ENCODE measurements at regions not wholly inside any gene's neighbourhood (a gene's known extent, or its start where the extent isn't known, plus 50 kb on each side); places are given as distances from the start of the nearest gene placed in this dataset.
A peak's percentile ranks its signal among the peaks of the same experiment; 100 is the strongest.
"Not testable (repeated sequence)": the region's sequence is repeated elsewhere in the genome, so short reads cannot be mapped to it uniquely, and the experiment has no call there.

DNA sequence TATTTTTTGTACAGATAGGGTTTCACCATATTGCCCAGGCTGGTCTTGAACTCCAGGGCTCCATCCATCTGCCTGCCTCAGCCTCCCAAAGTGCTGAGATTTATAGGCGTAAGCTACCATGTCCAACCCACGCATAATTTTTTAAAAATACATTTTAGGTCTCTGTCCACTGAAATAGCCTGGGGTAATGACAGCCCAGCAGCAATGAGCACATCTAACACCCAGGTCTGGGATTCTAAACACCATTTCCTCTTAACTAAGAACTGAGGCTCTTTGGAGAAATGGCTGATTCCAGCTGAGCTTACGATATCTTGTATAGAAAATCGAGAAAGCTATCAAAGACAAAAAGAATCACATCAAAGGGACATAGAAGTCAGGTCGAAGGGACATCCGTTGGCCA lies 245.3 kb downstream of the PARN start:
- H3K27ac Mint-ChIP-seq, result no peak overlapping the region
- H3K9me3 Mint-ChIP-seq, result no peaks in the 10 kb centered on the region
- no peak overlapping the region for H3K4me3 Mint-ChIP-seq
- no peaks in the 10 kb centered on the region for H3K27me3 Mint-ChIP-seq
- DNase-seq, result no peak
- ATAC-seq, result no peak
- H3K4me1 Mint-ChIP-seq, result no peaks in the 10 kb centered on the region

DNA sequence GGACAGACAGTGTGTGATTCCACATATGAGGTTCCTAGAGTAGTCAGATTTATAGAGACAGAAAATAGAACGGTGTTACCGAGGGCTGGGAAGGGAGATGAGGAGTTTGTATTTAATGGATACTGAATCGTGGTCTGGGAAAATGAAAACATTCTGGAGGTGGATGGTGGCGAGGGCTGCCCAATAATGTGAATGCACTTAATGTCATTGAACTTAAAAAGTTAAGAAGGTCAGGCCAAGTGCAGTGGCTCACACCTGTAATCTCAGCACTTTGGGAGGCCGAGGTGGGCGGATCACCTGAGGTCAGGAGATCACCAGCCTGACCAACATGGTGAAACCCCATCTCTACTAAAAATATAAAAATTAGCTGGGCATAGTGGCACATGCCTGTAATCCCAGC lies 246.2 kb downstream of the PARN start:
- not testable (repeated sequence) for H3K27ac Mint-ChIP-seq, H3K27me3 Mint-ChIP-seq, H3K9me3 Mint-ChIP-seq, H3K4me1 Mint-ChIP-seq, ATAC-seq, DNase-seq, H3K4me3 Mint-ChIP-seq

DNA sequence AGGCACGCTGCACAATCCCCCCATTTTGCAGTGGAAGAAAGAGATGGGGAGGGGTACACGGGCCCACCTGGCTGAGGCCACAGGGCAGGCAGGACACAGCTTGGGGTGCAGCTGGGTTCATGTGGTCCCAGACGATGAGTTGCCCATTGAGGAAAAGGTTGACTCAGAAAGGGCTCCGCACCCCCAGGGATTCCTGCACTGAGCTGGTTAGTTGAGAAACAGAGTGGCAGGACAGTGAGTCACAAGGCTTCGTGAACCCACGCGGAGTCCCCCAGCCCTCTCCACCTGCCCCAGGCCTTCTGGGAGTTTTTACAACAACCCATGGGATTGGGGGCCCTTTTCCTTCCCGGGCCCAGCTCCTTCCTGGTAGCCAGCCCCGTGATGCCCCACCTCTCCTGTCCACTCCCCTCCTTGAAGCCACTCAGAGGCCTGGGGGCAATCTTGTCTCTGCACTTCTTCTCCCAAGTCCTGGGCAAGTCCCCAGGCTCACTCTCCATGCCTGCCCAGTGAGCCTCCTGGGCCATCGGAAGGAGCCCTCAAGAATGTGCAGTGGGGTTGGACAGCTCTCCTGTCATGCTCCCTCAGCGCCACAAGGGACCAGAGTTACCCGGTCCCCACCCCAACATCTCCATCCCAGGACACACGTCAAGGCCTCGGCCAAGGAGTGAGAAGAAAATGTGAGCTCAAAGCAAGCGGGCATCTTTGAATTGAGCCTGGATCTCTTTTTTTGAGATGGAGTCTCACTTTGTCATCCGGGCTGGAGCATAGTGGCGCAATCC lies 251.2 kb downstream of the PARN start:
- no peak overlapping the region for H3K4me3 Mint-ChIP-seq
- DNase-seq, result no peak
- no peaks in the 10 kb centered on the region for H3K27me3 Mint-ChIP-seq
- H3K27ac Mint-ChIP-seq, result no peak overlapping the region
- ATAC-seq, result no peak
- H3K9me3 Mint-ChIP-seq, result no peaks in the 10 kb centered on the region
- no peaks in the 10 kb centered on the region for H3K4me1 Mint-ChIP-seq

DNA sequence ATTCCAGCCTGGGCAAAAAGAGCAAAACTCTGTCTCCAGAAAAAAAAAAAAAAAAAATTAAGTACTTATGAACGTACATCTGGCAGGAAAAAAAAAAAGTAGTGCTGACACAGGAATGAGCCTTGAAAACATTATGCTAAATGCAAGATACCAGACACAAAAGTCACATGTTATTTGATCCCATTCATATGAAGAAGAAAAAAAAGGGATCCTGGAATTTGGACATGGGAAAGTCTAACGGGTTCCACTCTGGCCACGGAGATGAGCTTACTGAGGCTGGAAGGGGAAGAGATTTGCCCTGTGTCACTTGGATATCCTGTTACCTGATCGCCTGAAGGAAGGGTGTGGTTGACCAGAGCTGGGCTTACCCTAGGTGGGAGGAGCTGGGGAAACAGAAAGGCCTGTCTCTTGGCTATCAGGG lies 251.9 kb downstream of the PARN start:
- no peak overlapping the region for H3K4me3 Mint-ChIP-seq
- H3K4me1 Mint-ChIP-seq, result no peaks in the 10 kb centered on the region
- peak overlapping the region in 1 of 2 donors; percentile 59 for H3K27ac Mint-ChIP-seq
- ATAC-seq (no peak), DNase-seq (no peak)
- no peaks in the 10 kb centered on the region for H3K27me3 Mint-ChIP-seq
- no peaks in the 10 kb centered on the region for H3K9me3 Mint-ChIP-seq

DNA sequence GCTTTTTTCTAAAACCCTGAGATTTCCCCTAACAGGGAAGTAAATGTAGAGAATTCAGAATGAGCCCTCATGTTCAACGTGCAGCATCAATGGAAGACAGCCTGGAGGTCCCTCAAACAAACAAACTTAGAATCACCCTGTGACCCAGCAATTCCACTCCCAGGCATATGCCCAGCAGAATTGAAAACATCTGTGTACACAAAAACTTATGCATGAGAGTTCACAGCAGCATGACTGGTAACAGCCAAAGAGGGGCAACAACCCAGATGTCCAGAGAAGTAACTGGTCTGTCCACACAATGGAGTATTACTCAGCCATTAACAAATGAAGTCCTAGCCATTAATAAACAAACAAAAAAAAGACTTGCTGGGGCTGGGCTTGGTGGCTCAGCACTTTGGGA lies 252.7 kb downstream of the PARN start:
- Mint-ChIP-seq H3K27me3 (no peaks in the 10 kb centered on the region), H3K27ac (no peak overlapping the region), H3K4me3 (no peak overlapping the region), H3K4me1 (no peaks in the 10 kb centered on the region), H3K9me3 (no peaks in the 10 kb centered on the region)
- ATAC-seq (no peak), DNase-seq (no peak)

DNA sequence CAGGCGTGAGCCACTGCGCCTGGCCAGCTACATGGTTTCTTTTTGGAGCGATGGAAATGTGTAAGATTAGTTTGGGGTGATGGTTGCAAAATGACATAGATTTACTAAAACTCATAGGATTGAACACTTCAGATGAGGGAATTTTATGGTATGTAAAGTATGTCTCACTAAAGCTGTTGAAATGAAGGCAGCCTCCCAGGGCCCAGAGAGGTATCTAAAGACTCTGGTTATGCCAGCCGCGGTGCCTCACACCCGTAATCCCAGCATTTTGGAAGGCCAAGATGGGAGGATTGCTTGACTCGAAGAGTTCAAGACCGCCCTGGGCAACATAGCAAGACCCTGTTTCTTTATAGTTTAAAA lies 254.9 kb downstream of the PARN start:
- Mint-ChIP-seq H3K27ac (no peak overlapping the region), H3K4me1 (no peaks in the 10 kb centered on the region), H3K4me3 (no peak overlapping the region), H3K9me3 (no peaks in the 10 kb centered on the region), H3K27me3 (no peaks in the 10 kb centered on the region)
- DNase-seq (no peak), ATAC-seq (no peak)

DNA sequence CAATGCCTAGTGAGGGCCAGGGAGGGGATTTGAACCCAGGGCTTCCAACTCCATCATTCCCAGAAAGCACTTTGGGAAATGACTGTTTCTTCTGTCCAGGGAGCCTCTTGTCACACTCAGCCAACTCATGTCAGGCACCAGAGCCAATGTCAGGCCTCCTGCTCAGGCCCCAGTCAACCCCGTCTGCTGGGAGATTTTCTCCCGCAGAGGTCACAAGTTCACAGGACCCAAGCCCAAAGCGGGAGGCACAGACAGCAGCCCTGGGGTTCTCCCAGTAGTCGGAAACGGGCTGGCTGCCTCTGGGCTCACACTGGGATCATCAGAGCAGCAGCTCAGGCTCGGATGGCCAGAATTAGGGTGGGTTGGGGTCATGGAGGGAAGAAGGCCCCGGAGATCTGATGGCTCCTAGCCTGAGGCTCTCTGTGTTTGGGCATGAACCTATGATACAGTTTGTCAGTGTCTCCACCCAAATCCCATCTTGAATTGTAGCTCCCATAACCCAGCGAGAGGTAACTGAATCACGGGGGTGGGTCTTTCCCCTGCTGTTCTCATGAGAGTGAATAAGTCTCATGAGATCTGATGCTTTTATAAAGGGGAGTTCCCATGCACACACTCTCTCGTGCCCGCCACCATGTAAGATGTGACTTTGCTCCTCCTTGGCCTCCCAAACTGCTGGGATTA lies 255.5 kb downstream of the PARN start:
- DNase-seq (no peak), ATAC-seq (no peak)
- Mint-ChIP-seq H3K4me3 (no peak overlapping the region), H3K27me3 (no peaks in the 10 kb centered on the region), H3K27ac (peak overlapping the region in 1 of 2 donors; percentile 22), H3K4me1 (no peaks in the 10 kb centered on the region), H3K9me3 (no peaks in the 10 kb centered on the region)

DNA sequence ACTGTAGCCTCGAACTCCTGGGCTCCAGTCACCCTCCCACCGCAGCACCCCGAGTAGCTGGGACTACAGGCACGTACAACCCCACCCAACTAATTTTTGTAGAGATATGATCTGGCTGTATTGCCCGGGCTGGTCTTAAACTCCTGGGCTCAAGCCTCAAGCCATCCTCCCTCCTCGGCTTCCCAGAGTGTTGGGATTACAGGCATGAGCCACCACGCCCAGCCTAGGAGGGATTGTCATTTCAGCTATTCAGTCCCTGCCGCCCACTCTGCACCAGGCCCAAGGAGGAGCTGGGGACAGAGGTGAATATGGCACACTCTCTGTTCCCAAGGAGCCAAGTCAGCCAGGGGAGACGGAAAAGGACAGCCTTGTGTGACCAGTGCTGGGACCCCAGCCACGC lies 256.2 kb downstream of the PARN start:
- no peak for ATAC-seq
- no peak for DNase-seq
- no peak overlapping the region for H3K4me3 Mint-ChIP-seq
- no peaks in the 10 kb centered on the region for H3K4me1 Mint-ChIP-seq
- no peak overlapping the region for H3K27ac Mint-ChIP-seq
- H3K9me3 Mint-ChIP-seq, result no peaks in the 10 kb centered on the region
- H3K27me3 Mint-ChIP-seq, result no peaks in the 10 kb centered on the region

DNA sequence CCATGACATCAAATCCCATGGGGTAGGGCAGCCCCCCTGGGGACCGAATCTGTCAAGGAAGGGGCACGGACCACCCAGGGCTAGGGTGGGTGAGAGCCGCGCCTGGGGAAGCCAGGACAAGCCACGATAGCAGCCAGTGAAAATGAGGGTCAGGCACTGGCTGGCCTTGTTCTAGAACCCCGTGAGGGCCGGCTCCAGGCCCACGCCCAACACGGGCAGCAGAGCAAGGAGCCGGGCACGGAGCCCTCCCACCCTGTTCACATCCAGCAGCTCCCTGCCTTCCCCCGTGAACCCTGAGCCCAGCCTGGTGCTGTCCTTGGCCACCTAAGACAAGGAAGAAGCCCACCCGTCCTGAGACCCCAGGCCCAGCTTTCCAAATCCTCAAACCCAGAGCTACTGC lies 256.7 kb downstream of the PARN start:
- Mint-ChIP-seq H3K9me3 (no peaks in the 10 kb centered on the region), H3K4me1 (no peaks in the 10 kb centered on the region), H3K27me3 (no peaks in the 10 kb centered on the region), H3K27ac (no peak overlapping the region), H3K4me3 (no peak overlapping the region)
- no peak for ATAC-seq
- no peak for DNase-seq

DNA sequence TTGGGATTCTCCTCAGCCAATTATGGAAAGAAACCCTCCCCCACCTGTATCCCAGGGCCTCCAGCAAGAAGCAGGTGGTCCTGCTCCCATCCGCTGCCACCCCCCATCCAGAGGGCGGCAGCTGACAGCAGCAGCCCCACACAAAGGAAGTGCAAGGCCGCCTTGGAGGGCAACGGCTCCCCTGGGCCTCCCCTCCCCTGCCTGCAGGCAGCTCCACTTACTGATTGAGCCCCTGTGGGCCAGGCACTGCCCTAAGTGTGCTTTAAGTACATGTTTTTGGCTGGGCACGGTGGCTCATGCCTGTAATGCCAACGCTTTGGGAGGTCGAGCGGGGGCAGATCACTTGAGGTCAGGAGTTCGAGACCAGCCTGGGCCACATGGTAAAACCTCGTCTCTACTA lies 257.6 kb downstream of the PARN start:
- Mint-ChIP-seq H3K4me1 (no peaks in the 10 kb centered on the region), H3K4me3 (no peak overlapping the region), H3K27ac (no peak overlapping the region), H3K9me3 (no peaks in the 10 kb centered on the region), H3K27me3 (no peaks in the 10 kb centered on the region)
- DNase-seq, result no peak
- no peak for ATAC-seq

DNA sequence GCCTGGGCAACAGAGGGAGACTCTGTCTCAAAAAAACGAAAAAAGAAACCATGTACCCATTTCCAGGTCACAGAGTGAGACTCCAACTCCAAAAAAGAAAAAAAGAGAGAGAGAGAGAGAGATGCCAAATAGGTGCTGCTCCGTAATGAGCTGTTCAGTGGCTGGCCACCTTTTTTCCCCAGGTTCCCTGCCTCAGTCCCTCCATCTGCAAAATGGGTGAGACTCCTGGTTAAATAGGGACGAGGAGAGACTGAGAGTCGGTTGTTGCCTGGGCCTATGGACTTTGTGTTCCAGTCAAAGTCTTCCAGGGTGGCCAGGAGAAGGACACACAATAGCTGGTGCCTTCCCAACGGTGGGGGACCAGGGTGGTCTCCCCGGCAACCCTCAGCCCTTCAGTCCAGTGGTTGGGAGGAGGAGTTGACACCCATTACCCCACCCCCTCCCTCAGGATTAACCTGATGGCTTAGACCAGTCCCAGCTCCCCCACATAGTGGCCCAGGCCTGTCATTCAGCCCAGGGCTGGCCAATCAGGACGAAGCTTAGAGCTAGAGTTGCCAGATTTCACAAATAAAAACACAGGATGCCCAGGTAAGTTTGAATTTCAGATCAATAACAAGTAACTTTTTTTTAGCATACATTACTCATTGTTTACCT lies 258.2 kb downstream of the PARN start:
- ATAC-seq, result no peak
- H3K9me3 Mint-ChIP-seq, result no peaks in the 10 kb centered on the region
- H3K27ac Mint-ChIP-seq, result no peak overlapping the region
- no peak overlapping the region for H3K4me3 Mint-ChIP-seq
- no peak for DNase-seq
- no peaks in the 10 kb centered on the region for H3K4me1 Mint-ChIP-seq
- no peaks in the 10 kb centered on the region for H3K27me3 Mint-ChIP-seq

DNA sequence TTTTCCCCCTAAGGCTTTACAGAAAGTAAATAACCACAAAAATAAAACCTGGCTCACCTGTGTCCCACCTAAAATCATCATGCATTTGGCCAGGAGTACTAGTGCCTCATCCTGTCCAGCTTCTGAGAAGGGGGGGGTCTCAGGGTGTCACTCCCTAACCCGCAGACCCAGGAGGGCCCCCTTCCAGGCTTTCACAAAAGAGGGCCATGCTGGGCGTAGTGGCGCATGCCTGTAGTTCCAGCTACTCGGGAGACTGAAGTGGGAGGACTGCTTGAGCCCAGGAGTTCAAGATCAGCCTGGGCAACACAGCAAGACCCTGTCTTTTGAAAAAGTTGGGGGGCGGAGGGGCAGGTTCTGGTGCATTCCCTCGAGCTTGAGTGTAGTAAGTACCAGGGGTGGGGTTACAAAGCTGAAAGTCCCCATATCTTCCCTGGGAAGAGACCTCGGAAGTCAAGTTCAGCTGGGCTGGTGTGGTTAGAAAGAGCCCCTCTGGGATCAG lies 259.3 kb downstream of the PARN start:
- ATAC-seq (no peak), DNase-seq (no peak)
- H3K4me3 Mint-ChIP-seq, result no peak overlapping the region
- no peaks in the 10 kb centered on the region for H3K4me1 Mint-ChIP-seq
- H3K9me3 Mint-ChIP-seq, result no peaks in the 10 kb centered on the region
- no peak overlapping the region for H3K27ac Mint-ChIP-seq
- no peaks in the 10 kb centered on the region for H3K27me3 Mint-ChIP-seq

DNA sequence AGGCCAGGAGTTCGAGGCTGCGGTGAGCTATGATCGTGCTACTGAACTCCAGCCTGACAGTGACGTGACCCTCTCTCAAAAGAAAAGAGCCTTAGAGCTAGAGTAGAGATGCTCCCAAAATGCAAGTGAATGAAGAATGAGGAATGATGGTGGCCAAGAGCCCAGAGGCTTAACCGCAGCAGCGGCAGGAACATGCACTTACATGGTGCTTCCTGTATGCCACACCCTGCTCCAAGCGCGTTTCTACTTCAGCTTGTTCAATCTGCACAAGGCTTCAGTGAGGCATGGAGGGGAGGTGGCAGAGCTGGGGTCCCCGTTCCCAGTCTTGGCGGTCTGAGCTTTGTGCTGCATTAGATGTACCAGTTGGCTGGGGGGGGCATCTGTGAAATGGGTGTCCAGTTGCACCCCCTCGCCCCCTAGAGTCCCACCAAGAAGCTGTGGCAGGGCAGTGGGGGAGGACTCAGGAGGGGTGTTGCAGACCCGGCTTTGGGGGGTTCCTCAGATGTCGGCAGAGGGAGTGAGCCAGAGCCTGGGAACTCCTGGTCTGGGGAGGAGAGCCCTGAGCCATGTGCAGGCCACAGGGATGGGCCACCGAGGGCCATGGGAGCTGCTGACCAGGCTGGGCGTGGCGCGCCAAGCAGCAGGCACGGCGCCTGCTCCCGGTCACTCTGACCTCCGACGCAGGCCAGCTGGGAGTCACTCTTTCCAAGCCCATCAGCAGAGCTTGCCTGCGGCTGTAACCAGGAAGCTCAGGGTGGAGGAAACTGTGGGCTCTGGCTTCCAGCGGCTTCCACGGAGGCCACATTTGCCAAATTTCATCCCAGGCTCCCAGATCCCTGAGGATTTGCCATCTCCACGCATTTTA lies 260.1 kb downstream of the PARN start:
- H3K27me3 Mint-ChIP-seq, result no peaks in the 10 kb centered on the region
- no peaks in the 10 kb centered on the region for H3K4me1 Mint-ChIP-seq
- H3K9me3 Mint-ChIP-seq, result no peaks in the 10 kb centered on the region
- no peak overlapping the region for H3K27ac Mint-ChIP-seq
- DNase-seq (no peak), ATAC-seq (no peak)
- H3K4me3 Mint-ChIP-seq, result no peak overlapping the region

DNA sequence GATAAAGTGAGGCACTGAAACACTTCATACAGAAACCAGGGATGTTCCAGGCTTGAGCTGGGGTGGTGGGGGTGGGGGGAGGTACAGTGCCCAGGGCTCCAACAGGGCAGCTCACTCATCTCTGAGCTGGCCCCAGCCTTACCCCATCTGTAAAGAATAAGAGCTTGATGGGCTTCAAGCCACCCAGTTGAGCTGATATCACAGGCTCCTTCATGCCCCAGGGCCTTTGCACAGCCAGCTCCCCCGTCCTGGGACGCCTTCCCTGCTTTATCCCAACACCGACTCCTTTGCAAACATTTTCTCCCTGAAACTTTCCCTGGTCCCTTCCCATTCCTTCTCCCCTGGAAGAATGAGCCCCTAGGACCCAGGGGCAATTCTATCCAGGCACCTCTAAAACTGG lies 261.7 kb downstream of the PARN start:
- Mint-ChIP-seq H3K4me3 (no peak overlapping the region), H3K27me3 (no peaks in the 10 kb centered on the region), H3K9me3 (no peaks in the 10 kb centered on the region), H3K4me1 (no peaks in the 10 kb centered on the region), H3K27ac (no peak overlapping the region)
- ATAC-seq (no peak), DNase-seq (no peak)

DNA sequence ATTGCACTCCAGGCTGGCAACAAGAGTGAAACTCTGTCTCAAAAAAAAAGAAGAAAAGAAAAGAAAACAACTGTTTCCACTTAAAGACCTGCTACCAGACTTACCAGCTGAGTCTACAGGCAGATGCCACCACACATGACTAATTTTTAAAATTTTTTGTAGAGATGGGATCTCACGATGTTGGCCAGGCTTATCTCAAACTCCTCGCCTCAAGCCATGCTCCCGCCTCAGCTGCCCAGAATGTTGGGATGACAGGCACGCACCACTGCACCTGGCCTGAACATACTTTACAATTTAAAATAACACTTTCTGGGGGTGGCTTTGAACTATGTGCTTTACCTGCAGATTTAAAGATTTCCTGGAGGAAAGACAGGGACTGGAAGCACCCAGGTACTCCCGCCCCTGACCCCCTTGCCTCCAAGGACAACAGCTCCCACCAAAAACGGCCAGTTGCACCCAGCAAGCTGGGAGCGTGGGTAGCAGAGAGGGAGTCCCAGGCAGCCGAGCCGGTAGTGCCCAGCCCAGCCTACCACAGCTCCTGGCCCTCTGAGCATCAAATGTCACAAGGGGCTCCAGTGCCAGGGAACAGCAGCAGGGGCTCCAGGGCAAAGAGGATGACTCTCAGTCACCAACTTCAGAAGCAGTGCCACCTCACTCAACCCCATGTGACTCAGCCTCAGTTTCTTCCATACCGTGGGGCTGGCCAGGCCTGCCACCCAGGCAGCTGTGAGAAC lies 262.9 kb downstream of the PARN start:
- no peaks in the 10 kb centered on the region for H3K9me3 Mint-ChIP-seq
- H3K4me1 Mint-ChIP-seq, result no peaks in the 10 kb centered on the region
- ATAC-seq, result no peak
- no peaks in the 10 kb centered on the region for H3K27me3 Mint-ChIP-seq
- H3K27ac Mint-ChIP-seq, result no peak overlapping the region
- DNase-seq, result no peak
- H3K4me3 Mint-ChIP-seq, result no peak overlapping the region

Data from stimulated activated naive CD8-positive, alpha-beta T cell treated with anti-CD3 and anti-CD28 coated beads, Interleukin-15, amount 100 ng/mL, for 72 hours (primary cell).